Tibial artery (tissue), 4 donors: ENCODE measurements at regions not wholly inside any gene's neighbourhood (a gene's known extent, or its start where the extent isn't known, plus 50 kb on each side); places are given as distances from the start of the nearest gene placed in this dataset.
"Not testable (repeated sequence)": the region's sequence is repeated elsewhere in the genome, so short reads cannot be mapped to it uniquely, and the experiment has no call there.

Source experiments
- DNase-seq, 2 donors: peaks; one replicate each; pipeline ENCODE4 v3.0.0-alpha.2; 2019
- H3K27ac ChIP-seq, 2 donors: fragments of 200-600 bp; sonication (generic) in 1 of 2; 1 replicate in 1 of 2; 2 replicates in 1 of 2; pipeline ENCODE4 v1.5.1; 2018 to 2019; ENCODE audit warnings: mild to moderate bottlenecking in 1 of 2
- H3K27me3 ChIP-seq, 2 donors: fragments of 200-600 bp; sonication (generic) in 1 of 2; one replicate each; pipeline versions ENCODE4 v1.5.1 to v1.6.0; 2016 to 2019
- H3K36me3 ChIP-seq, 3 donors: fragments of 200-600 bp; sonication (generic) in 2 of 3; one replicate each; pipeline ENCODE4 v1.5.1; 2016 to 2019; ENCODE audit warnings: mild to moderate bottlenecking in 2 of 3
- H3K4me1 ChIP-seq, 4 donors: fragments of 200-600 bp; sonication (generic) in 2 of 4; 1 replicate in 3 of 4; 2 replicates in 1 of 4; pipeline ENCODE4 v1.5.1; 2016 to 2019
- H3K4me3 ChIP-seq, 2 donors: fragments of 200-600 bp; sonication (generic) in 1 of 2; 1 replicate in 1 of 2; 2 replicates in 1 of 2; pipeline ENCODE4 v1.5.1; 2018 to 2019; ENCODE audit warnings: mild to moderate bottlenecking in 2 of 2
- H3K9me3 ChIP-seq, 3 donors: fragments of 200-600 bp; sonication (generic) in 1 of 3; one replicate each; pipeline ENCODE4 v1.5.1; 2016 to 2019
- intact Hi-C: fragments of 100-400 bp; cut with DNase I; formaldehyde crosslinking; loops from one replicate; pipeline ENCODE4 v1.15.0; 2023; ENCODE audit warnings: low total_unique reads
- TF ChIP-seq, protein P1 (sequence below), 2 experiments: fragments of 200-600 bp in 1 of 2; fragments of 450-650 bp in 1 of 2; IDR thresholded peaks; one replicate each; pipeline ENCODE4 v1.5.1; 2017 to 2019; ENCODE audit warnings: antibody characterized with exemption in 2 of 2, mild to moderate bottlenecking in 1 of 2, moderate library complexity in 1 of 2

DNA sequence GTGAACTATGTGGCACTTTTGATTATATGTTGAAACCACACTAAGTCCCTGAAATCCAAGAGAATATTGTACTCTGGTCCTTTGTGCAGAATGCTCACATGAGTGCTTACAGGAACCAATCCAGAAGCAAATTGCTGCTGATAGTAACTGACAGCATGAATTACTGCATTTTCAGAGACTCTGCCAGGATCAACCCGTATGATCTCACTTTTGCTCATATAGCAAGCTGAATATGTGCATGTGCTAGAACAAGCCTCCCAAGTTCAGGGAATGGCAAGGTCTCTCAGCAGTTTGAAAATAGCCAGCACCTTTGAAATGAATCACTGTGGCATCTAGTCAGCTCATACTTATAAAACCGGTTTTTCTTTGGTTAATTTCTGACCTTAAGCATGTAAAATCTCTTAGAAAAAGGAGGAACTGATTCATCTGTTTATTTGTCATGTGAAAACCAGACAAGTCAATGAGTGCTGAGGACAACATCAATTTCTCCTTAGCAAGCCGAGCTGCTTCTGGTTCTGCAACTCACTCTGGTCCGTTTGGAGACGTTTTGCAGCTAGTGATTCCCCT is 215.7 kb upstream of the ELL2 start:
- no peaks in the 10 kb centered on the region for H3K9me3 ChIP-seq
- TF ChIP-seq, protein P1, sequence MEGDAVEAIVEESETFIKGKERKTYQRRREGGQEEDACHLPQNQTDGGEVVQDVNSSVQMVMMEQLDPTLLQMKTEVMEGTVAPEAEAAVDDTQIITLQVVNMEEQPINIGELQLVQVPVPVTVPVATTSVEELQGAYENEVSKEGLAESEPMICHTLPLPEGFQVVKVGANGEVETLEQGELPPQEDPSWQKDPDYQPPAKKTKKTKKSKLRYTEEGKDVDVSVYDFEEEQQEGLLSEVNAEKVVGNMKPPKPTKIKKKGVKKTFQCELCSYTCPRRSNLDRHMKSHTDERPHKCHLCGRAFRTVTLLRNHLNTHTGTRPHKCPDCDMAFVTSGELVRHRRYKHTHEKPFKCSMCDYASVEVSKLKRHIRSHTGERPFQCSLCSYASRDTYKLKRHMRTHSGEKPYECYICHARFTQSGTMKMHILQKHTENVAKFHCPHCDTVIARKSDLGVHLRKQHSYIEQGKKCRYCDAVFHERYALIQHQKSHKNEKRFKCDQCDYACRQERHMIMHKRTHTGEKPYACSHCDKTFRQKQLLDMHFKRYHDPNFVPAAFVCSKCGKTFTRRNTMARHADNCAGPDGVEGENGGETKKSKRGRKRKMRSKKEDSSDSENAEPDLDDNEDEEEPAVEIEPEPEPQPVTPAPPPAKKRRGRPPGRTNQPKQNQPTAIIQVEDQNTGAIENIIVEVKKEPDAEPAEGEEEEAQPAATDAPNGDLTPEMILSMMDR (IDR thresholded peaks at IDR 0.05): no peak
- peak overlapping the region in 1 of 2 donors; percentile 9 for H3K27ac ChIP-seq

DNA sequence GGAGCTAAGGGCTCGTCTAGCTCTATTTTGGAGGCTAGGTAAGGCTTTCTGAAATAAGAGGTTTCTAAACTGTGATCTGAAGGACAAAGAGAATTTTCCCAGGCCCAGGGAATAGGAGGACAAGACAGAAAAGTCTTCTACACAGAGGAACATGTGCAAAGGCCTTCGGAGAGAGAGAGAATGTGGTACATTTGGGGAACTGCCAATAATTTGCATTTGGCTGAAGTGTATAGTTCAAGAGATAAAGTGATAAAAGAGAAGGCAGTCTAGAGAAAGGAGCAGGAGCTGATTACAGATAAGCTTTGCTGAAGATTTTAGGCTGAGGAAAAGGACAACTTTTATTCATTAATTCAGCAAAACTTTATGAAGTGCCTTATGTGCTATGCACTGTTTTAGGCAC is 214.4 kb upstream of the ELL2 start:
- H3K4me1 ChIP-seq: peaks cover 0 to 23% (median 9%) of the 10 kb centered on the region in 4 donors
- no peak for DNase-seq

More for the DNA sequence above, 215.7 kb upstream of the ELL2 start:
- H3K36me3 ChIP-seq: no peaks in the 10 kb centered on the region
- H3K27me3 ChIP-seq: no peaks in the 10 kb centered on the region
- peak overlapping the region in 1 of 2 donors; percentile 5 for H3K4me3 ChIP-seq
- no peak for DNase-seq
- peaks cover 0 to 23% (median 9%) of the 10 kb centered on the region in 4 donors for H3K4me1 ChIP-seq
- intact Hi-C loops: no loop called here

DNA sequence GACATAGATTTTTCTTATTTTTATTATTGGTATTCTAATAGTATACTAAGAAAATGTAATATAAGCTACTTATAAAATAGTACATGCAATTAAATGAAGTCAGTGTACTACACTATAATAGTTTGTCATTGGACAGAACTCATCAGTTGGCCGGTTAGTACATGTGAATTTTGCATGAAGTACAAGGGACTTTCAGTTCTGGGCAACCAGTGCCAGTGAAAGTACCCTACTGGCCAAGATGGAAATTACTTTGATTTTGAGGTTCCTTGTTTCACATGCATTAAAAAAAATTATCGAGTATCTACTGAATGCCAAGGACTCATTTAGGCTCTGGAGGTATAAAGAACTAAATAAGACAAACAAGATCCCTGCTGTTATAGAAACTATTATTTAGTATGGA is 213.4 kb upstream of the ELL2 start:
- intact Hi-C loops: no loop called here
- DNase-seq: no peak
- Histone ChIP-seq H3K4me3 (no peak overlapping the region), H3K27ac (no peak overlapping the region), H3K27me3 (no peaks in the 10 kb centered on the region), H3K9me3 (no peaks in the 10 kb centered on the region), H3K36me3 (no peaks in the 10 kb centered on the region), H3K4me1 (peaks cover 0 to 23% (median 9%) of the 10 kb centered on the region in 4 donors)
- TF ChIP-seq, protein P1 (IDR thresholded peaks at IDR 0.05): peak in 1 of 2 experiments; percentile 20

More for the DNA sequence above, 214.4 kb upstream of the ELL2 start:
- Histone ChIP-seq H3K4me3 (no peak overlapping the region), H3K27me3 (no peaks in the 10 kb centered on the region), H3K27ac (no peak overlapping the region), H3K9me3 (no peaks in the 10 kb centered on the region), H3K36me3 (no peaks in the 10 kb centered on the region)
- intact Hi-C loops: no loop called here
- TF ChIP-seq, protein P1 (IDR thresholded peaks at IDR 0.05): no peak

DNA sequence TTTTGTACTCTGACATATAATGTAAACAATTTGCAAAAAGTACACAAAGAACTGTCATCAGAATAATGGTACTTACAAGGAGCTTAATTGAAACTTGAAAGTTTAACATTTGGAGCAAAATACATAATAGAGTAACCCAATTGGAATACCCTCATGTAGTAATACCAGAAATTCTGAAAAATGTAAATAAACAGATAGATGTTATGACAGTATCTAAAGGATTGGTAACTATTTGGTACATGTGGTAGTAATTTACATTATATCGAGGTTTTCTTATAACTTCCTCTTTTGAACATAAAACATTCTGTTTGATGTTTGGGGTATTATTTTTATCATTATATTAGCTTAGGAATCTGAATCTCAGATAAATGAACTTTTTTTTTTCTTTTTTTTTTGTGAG is 211.7 kb upstream of the ELL2 start:
- no peak overlapping the region for H3K27ac ChIP-seq
- no peak overlapping the region for H3K4me3 ChIP-seq
- no peaks in the 10 kb centered on the region for H3K36me3 ChIP-seq
- DNase-seq: no peak
- H3K27me3 ChIP-seq: no peaks in the 10 kb centered on the region
- peaks cover 0 to 22% (median 9%) of the 10 kb centered on the region in 4 donors for H3K4me1 ChIP-seq
- H3K9me3 ChIP-seq: no peaks in the 10 kb centered on the region
- TF ChIP-seq, protein P1 (IDR thresholded peaks at IDR 0.05): no peak
- intact Hi-C loops: no loop called here

DNA sequence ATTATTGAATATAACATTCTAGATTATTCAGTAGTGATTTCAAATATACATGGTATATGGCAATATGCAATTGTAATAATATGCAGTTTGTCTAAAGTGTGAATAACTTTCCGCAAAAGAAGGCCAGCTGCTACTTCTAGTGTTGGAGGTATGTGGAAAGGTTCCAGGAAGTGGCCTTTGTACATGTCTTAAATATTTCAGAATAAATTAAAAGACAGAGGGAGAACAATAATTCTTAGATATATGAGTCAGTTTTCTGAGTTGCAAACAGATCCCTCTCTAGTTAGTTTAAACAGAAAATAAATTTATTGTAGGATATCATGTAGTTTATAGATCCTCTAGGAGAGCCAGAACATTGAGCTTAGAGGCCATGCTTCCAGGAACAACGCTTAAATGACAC is 210.8 kb upstream of the ELL2 start:
- no peak for DNase-seq
- Histone ChIP-seq H3K4me3 (no peak overlapping the region), H3K36me3 (no peaks in the 10 kb centered on the region), H3K27ac (no peak overlapping the region), H3K9me3 (no peaks in the 10 kb centered on the region), H3K27me3 (no peaks in the 10 kb centered on the region), H3K4me1 (peaks cover 0 to 13% (median 7%) of the 10 kb centered on the region in 4 donors)
- TF ChIP-seq, protein P1 (IDR thresholded peaks at IDR 0.05): no peak
- intact Hi-C loops: no loop called here

DNA sequence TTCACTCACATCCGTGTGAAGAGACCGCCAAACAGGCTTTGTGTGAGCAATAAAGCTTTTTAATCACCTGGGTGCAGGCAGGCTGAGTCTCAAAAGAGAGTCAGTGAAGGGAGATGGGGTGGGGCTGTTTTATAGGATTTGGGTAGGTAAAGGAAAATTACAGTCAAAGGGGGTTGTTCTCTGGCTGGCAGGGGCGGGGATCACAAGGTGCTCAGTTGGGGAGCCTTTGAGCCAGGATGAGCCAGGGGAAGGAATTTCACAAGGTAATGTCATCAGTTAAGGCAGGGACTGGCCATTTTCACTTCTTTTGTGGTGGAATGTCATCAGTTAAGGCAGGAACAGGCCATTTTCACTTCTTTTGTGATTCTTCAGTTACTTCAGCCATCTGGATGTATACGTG is 210.3 kb upstream of the ELL2 start:
- DNase-seq, H3K27me3 ChIP-seq, H3K36me3 ChIP-seq, intact Hi-C loops, H3K4me3 ChIP-seq, H3K9me3 ChIP-seq, H3K27ac ChIP-seq, H3K4me1 ChIP-seq: not testable (repeated sequence)

DNA sequence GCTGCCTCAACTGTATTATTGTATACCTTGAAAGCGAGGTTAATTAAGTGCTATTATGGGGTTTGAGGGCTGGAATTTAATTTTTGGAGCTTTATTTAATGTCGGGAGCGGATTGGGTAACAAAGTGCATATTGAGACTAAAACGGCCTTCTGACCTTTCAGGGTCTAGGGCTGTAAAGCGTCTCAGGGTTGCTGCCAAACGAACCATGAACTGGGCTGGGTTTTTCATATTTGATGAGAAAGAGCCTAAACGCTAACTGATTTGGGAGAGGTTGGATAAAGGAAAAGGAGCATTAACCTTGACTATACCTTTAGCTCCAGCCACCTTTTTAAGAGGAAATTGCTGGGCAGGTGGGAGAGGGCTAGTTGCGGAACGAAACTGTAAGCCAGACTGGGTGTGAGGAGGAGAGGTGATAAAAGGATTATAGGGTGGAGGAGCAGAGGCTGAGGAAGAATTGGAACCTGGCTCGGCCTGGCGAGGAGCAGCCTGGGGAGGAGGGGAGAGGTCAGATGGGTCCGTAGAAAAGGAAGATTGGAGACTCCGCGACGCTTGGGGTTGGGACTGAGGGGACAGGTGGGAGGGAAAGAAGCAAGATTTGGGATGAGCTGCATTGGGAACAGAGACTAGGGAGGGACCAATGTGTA is 209.0 kb upstream of the ELL2 start:
- DNase-seq, H3K36me3 ChIP-seq, H3K4me3 ChIP-seq, H3K27me3 ChIP-seq, H3K27ac ChIP-seq, intact Hi-C loops, H3K9me3 ChIP-seq, H3K4me1 ChIP-seq: not testable (repeated sequence)

DNA sequence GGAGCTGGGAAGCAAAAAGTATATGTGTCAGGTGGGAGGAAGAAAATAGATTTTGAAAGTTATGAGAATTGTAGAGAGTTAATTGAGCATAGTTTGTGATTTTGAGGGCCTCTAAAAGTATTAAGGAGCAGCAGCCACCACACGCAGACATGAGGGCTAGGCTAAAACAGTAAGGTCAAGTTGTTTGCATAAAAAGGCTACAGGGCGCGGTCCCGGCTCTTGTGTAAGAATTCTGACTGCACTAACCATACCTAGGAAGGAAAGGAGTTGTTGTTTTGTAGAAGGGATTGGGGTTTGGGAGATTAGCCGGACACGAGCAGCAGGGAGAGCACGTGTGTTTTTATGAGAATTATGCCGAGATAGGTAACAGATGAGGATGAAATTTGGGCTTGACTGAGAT is 207.2 kb upstream of the ELL2 start:
- H3K9me3 ChIP-seq, intact Hi-C loops, H3K4me1 ChIP-seq, H3K36me3 ChIP-seq, H3K4me3 ChIP-seq, DNase-seq, H3K27ac ChIP-seq, H3K27me3 ChIP-seq: not testable (repeated sequence)
